Left hindlimb (tissue), 1 donor: ENCODE measurements at regions not wholly inside any gene's neighbourhood (a gene's known extent, or its start where the extent isn't known, plus 50 kb on each side); places are given as distances from the start of the nearest gene placed in this dataset.
A peak's percentile ranks its signal among the peaks of the same experiment; 100 is the strongest.

ENCODE experiments used
- DNase-seq: peaks from one replicate; pipeline ENCODE4 v3.0.0-alpha.2; 2018

DNA sequence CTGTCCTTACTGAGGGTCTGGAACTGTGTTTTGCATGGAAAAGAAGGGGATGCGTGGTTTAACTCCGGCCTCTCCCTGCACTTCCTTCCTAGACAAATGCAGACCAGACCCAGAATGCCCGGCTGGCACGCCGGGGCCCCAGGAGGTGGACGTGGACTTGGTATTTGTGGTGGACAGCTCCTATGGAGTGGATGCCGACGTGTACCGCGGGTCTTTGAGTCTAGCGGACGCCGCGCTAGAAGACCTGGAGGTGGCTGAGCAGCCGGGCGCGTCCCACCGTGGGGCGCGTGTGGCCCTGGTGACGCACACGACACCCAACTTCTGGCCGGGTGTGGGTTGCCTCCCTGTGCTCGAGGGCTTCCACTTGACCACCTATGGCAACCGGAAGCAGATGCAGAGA is 81.8 kb upstream of the COL6A5 start:
- DNase-seq: no peak

- DNase-seq: no peak
Measured at GRCh38 chr3:130266817-130267216, 78.7 kb upstream of the COL6A5 start.

- DNase-seq: peak; percentile 40
Measured at GRCh38 chr3:130276203-130276803, 69.2 kb upstream of the COL6A5 start.

DNA sequence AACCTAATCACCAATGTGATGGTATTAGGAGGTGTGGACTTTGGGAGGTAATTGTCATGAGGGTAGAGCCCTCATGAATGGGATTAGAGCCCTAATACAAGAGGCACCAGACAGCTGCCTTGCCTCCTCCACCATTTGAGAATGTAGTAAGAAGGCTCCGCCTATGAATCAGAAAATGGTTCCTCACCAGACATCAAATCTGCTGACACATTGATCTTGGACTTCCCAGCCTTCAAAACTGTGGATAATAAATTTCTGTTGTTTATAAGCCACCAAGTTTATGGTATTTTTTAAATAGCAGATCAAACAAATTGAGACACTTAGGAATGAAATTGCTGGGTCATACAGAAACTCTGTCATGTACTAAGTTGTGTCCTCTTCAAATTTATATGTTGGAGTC is 56.8 kb upstream of the COL6A5 start:
- DNase-seq: no peak

DNA sequence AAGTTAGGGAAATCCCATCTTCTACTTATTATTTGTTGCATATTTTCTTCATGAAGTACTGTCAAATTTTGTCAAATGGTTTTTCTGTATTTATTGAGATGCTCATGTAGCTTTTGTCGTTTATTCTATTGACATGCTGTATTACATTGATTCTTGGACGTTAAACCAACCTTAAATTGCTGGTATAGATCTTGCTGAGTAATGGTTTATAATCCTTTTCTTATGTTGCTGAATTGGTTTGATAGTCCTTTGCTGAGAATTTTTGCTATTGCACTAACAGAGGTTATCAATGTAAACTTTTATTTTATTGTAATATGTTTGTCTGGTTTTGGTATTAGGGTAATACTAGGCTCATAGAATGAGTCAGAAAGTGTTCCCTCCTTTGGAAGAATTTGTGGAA is 54.3 kb upstream of the COL6A5 start:
- no peak for DNase-seq

- DNase-seq: no peak
Measured at GRCh38 chr3:130293247-130293646, 52.2 kb upstream of the COL6A5 start.
